GM18498 (cell line): ENCODE measurements at regions not wholly inside any gene's neighbourhood (a gene's known extent, or its start where the extent isn't known, plus 50 kb on each side); places are given as distances from the start of the nearest gene placed in this dataset.

Experiments
- ATAC-seq: cut with Tn5 transposase; IDR thresholded peaks from one replicate; pipeline ENCODE4 v1.9.1; 2021; ENCODE audit warnings: mild to moderate bottlenecking, moderate library complexity; ENCODE audit not compliant: unreplicated experiment

DNA sequence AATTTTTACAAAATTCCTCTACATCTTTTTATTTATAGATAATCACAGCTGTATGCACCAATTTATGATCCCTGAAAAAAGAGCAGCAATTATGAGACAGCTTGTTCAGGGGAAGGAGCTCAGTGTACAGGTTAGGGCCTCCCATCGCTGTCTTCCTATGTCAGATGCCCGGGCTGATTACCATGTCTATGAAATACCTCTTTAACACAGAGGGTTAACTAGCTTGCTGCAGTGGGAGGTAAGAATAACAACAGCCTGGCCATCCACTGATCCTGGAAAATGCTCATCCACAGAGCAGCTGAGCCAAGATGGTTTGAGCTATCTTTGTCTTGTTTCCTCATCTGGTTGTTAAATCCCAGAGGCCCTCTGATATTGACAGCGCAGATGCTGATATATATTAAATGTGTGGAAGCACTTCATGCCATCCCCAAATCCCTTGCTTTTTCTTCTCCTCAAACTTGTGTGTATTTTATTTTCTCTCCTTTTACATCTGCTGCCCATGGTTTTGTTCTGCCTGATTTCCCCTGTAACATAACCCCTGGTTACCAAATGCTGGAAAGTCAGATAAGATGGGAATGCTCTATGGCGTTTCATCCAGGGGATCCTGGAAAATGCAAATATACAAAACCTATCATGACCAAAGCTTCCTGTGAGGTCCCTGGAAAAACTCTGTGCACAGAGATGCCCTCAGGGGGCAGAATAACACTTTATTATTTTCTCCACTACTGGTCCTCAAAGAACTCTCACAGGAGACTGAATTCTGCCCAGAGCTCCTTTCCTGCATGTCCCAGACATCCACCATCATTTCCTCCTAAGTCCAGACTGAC, 85.8 kb upstream of the PUDP start:
- ATAC-seq = no peak

DNA sequence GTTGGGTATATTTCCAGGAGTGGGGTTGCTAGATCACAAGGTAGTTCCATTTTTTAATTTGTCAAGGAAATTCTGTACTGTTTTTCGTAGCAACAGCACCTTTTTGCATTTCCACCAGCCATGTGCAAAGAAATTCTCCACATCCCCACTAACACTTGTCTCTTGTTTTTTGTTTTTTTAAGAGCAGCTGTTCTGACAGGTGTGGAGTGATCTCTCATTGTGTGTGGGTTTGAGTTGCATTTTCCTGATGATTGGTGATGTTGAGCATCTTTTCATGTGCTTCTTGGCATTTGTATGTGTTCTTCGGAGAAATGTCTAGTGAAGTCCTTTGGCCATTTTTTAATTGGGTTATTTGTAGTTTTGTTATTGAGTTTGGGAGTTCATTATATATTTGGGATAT, 80.3 kb upstream of the PUDP start:
- ATAC-seq = no peak

DNA sequence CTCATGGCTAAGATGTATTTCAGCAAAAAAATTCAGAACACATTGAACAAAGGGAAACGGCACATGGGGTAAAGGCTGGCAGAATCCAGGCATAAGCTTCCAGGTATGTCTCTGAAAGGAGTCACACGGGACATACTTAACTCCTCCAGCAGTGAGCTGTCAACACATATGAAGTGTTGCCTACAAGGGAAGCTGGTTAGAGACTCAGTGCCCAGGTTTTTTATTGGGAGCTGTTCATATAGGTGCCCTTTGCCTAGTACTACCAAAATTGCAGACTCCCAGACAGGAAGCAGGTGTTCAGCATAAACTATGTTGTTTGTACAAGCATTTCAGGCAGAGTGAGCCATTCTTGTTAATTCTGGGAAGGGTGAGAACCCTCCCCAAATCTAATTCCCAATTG, 77.4 kb upstream of the PUDP start:
- ATAC-seq = no peak

- no peak for ATAC-seq
These were observed 75.3 kb upstream of the PUDP start for GRCh38 chrX:7223271-7223670.

GRCh38 chrX:7220121-7220520, 72.2 kb upstream of the PUDP start:
- no peak for ATAC-seq

GRCh38 chrX:7219153-7219705, 71.3 kb upstream of the PUDP start:
- no peak for ATAC-seq

GRCh38 chrX:7218321-7219152, 70.6 kb upstream of the PUDP start:
- ATAC-seq = no peak

GRCh38 chrX:7216981-7217587, 69.1 kb upstream of the PUDP start:
- ATAC-seq = no peak

- ATAC-seq = no peak
These were observed 67.9 kb upstream of the PUDP start for GRCh38 chrX:7215842-7216241.

GRCh38 chrX:7214251-7214650, 66.3 kb upstream of the PUDP start:
- ATAC-seq = no peak

DNA sequence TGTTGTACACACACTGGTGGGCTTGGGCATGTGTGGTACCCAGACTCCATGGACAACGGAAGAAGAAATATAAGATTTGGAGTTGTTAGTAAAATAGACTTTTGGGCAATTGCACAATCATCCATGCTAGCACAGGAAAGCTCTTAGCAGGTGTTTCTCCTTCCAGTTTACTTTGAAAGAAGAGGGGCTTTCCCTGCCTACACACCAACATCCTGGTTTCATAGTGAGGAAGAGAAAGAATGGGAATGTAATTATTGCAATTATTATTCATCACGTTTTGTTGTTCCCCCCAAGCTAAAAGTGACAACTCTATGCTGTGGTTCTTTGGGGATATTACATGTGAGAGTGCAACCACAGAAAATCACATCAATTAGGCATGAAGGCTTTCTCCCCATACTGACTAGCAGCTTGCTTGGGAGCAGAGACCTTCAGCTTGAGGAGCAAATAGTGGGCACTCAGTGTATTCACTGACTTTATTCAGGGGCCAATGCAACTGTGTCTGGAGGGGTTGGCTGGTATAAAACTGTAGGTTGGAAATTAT, 57.2 kb upstream of the PUDP start:
- no peak for ATAC-seq

DNA sequence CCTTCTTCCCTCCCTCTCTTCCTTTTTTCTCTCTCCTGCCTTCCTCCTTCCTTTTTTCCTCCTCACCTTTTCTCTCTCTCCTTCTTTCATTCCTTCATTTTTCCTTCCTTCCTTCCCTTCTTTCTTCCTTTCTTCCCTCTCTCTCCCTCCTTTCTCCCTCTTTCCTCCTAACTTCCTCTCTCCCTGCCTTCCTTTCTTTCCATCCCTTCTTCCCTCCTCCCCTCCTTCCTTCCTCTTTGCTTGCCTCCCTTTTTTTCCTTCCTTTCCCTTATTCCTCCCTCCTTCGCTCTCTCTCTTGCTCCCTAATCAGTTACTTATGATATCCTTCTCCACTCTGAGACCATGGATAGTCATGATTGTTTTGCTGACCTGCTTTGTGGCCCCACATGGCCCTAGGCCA, 56.7 kb upstream of the PUDP start:
- no peak for ATAC-seq

DNA sequence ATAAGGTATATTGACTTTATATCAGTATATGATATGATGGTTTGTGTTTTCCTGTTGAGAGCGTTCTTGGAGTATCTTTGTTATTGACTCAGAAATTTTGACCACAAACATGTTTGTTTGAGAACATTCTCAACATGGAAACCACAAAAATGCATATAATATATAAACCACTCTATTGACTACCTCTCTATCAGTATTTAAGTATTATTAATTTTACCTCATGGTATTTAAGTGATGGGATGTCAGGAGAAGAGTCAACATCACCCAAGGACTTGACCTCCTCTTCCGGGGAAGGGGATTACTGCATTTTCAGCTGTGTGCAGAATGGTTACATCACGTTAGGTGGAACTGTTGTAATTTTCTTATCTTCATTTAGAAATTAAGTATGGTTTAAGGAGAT, 54.3 kb upstream of the PUDP start:
- no peak for ATAC-seq

- no peak for ATAC-seq
These were observed 53.5 kb upstream of the PUDP start for GRCh38 chrX:7201496-7201895.

DNA sequence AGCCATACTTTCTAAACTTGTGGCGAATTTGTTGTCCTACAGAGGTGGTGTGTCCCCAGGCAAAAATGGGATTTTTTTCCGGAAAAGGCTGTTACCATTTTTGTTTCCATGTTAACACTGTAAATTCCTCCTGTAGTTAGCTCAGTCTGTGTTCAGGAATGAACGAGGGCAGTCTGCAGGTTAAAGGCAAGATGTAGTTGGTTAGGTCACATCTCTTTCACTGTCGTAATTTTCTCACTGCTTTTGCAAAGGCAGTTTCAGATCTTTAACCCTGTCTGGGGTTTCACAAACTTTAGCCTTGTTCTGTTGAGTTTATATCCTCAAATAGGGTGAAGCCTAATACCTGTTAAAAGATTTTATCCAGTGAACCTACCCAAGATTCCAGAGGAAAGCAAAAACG, 50.5 kb upstream of the PUDP start:
- ATAC-seq = no peak
